A549 (cell line): ENCODE measurements at regions not wholly inside any gene's neighbourhood (a gene's known extent, or its start where the extent isn't known, plus 50 kb on each side); places are given as distances from the start of the nearest gene placed in this dataset.

Experiments used
- ATAC-seq, 2 experiments: fragments of 200-7000 bp in 1 of 2; fragments of >200 bp in 1 of 2; cut with Nextera tagmentation in 1 of 2; cut with Tn5 transposase in 1 of 2; 3 replicates each; pipeline versions ENCODE4 v1.8.0 to v1.9.1; 2018 to 2020; ENCODE audit warnings: mild to moderate bottlenecking in 1 of 2, moderate library complexity in 1 of 2
- CTCF ChIA-PET: fragments of 300-600 bp; sonication (Branson Sonifier 250); formaldehyde crosslinking; extraction: SDS; loops from one replicate; lab custom pipeline; 2021; ENCODE audit warnings: antibody characterized with exemption, inconsistent platforms; lab: Yijun Ruan, JAX
- POLR2A ChIA-PET: fragments of 350-600 bp; formaldehyde crosslinking; extraction: SDS; loops from one replicate; lab custom pipeline; 2021; ENCODE audit warnings: antibody characterized with exemption, inconsistent platforms; lab: Yijun Ruan, JAX
- DNase-seq, 2 experiments: peaks; one replicate each; pipeline versions ENCODE4 v3.0.0 to v3.0.0-alpha.2; 2011 to 2016; ENCODE audit warnings: low read depth in 1 of 2, low spot score in 1 of 2
- FAIRE-seq: peaks from 2 replicates; lab custom pipeline; 2011; peaks lifted over from hg19 to GRCh38; lab: Jason Lieb, UNC
- H3K27ac ChIP-seq, 2 experiments: fragments of >200 bp; sonication (Bioruptor Twin); formaldehyde crosslinking; 3 replicates each; pipeline ENCODE4 v1.5.1; 2016 to 2017
- H3K4me1 ChIP-seq: fragments of >200 bp; sonication (Bioruptor Twin); formaldehyde crosslinking; 3 replicates; pipeline ENCODE4 v1.6.1; 2016
- H3K4me2 ChIP-seq: fragments of >200 bp; sonication (Bioruptor Twin); formaldehyde crosslinking; 3 replicates; pipeline ENCODE4 v1.6.1; 2016
- H3K4me3 ChIP-seq: fragments of >200 bp; sonication (Bioruptor Twin); formaldehyde crosslinking; 3 replicates; pipeline ENCODE4 v1.5.1; 2016
- H3K9me3 ChIP-seq: fragments of >200 bp; sonication (Bioruptor Twin); formaldehyde crosslinking; 3 replicates; pipeline ENCODE4 v1.6.1; 2016
- BHLHE40 ChIP-seq: IDR thresholded peaks from 2 replicates; pipeline ENCODE4 v1.6.1; 2012; ENCODE audit warnings: low read depth, low read length, inconsistent platforms
- CBX2 ChIP-seq: fragments of 200-600 bp; sonication (generic); IDR thresholded peaks from 2 replicates; pipeline ENCODE4 v1.6.1; 2016; ENCODE audit warnings: low read depth, mild to moderate bottlenecking, borderline replicate concordance
- CBX8 ChIP-seq: fragments of 200-600 bp; sonication (generic); IDR thresholded peaks from 2 replicates; pipeline ENCODE4 v1.6.1; 2016
- CEBPB ChIP-seq, 2 experiments: fragments of >200 bp in 1 of 2; sonication (Bioruptor Twin) in 1 of 2; formaldehyde crosslinking in 1 of 2; IDR thresholded peaks; 2 replicates each; pipeline ENCODE4 v1.6.1; 2012 to 2016
- CHD2 ChIP-seq: fragments of 150-350 bp; IDR thresholded peaks from 2 replicates; pipeline ENCODE4 v1.6.1; 2014; ENCODE audit warnings: low read length; ENCODE audit not compliant: partially characterized antibody
- CHD4 ChIP-seq: fragments of 200-600 bp; sonication (generic); IDR thresholded peaks from 2 replicates; pipeline ENCODE4 v1.6.1; 2016; ENCODE audit warnings: antibody characterized with exemption, mild to moderate bottlenecking, borderline replicate concordance
- EHF ChIP-seq: fragments of 250-450 bp; sonication (Bioruptor Pico); IDR thresholded peaks from 2 replicates; pipeline ENCODE4 v1.5.0; 2020; ENCODE audit warnings: mild to moderate bottlenecking
- ESRRA ChIP-seq: fragments of 150-350 bp; IDR thresholded peaks from 2 replicates; pipeline ENCODE4 v1.6.1; 2014; ENCODE audit warnings: mild to moderate bottlenecking, low read length, borderline replicate concordance
- FOSL2 ChIP-seq, 2 experiments: fragments of 450-650 bp in 1 of 2; fragments of >200 bp in 1 of 2; sonication (Bioruptor Twin) in 1 of 2; formaldehyde crosslinking; IDR thresholded peaks; 2 replicates each; pipeline versions ENCODE4 v1.5.0 to v1.6.1; 2016 to 2020; ENCODE audit warnings: mild to moderate bottlenecking in 1 of 2, moderate library complexity in 1 of 2
- GATA3 ChIP-seq: IDR thresholded peaks from 2 replicates; pipeline ENCODE4 v1.6.1; 2012; ENCODE audit warnings: borderline replicate concordance
- HDAC2 ChIP-seq: fragments of 200-600 bp; sonication (generic); IDR thresholded peaks from 2 replicates; pipeline ENCODE4 v1.6.1; 2016
- HES2 ChIP-seq: fragments of >200 bp; sonication (Bioruptor Twin); formaldehyde crosslinking; IDR thresholded peaks from 2 replicates; pipeline ENCODE4 v1.6.1; 2016
- HOXB13 ChIP-seq: fragments of 250-450 bp; sonication (Bioruptor Pico); IDR thresholded peaks from 2 replicates; pipeline ENCODE4 v1.5.0; 2020; ENCODE audit warnings: low read depth, mild to moderate bottlenecking, moderate library complexity
- JUN ChIP-seq, 2 experiments: fragments of >200 bp; sonication (Bioruptor Twin); formaldehyde crosslinking; IDR thresholded peaks; 2 replicates in 1 of 2; 3 replicates in 1 of 2; pipeline ENCODE4 v1.6.1; 2016 to 2017
- KDM1A ChIP-seq: fragments of 200-600 bp; sonication (generic); IDR thresholded peaks from 2 replicates; pipeline ENCODE4 v1.6.1; 2016; ENCODE audit warnings: low read depth, mild to moderate bottlenecking
- KDM5A ChIP-seq: fragments of 200-600 bp; sonication (generic); IDR thresholded peaks from 2 replicates; pipeline ENCODE4 v1.6.1; 2016; ENCODE audit warnings: antibody characterized with exemption, mild to moderate bottlenecking
- MAZ ChIP-seq: fragments of 150-350 bp; IDR thresholded peaks from 2 replicates; pipeline ENCODE4 v1.6.1; 2014; ENCODE audit warnings: antibody characterized with exemption, low read depth, low read length, borderline replicate concordance
- NFE2L2 ChIP-seq: fragments of 150-350 bp; conservative IDR thresholded peaks from 2 replicates; pipeline ENCODE4 v1.6.1; 2014; ENCODE audit warnings: low read length
- NPAS2 ChIP-seq: fragments of 250-450 bp; sonication (Bioruptor Pico); IDR thresholded peaks from 2 replicates; pipeline ENCODE4 v1.8.0; 2022; ENCODE audit warnings: mild to moderate bottlenecking, moderate library complexity, borderline replicate concordance
- NR3C1 ChIP-seq: fragments of >200 bp; sonication (Bioruptor Twin); formaldehyde crosslinking; IDR thresholded peaks from 3 replicates; pipeline ENCODE4 v1.6.1; 2017
- POLR2A ChIP-seq: IDR thresholded peaks from 2 replicates; pipeline ENCODE4 v1.6.1; 2012; ENCODE audit warnings: mild to moderate bottlenecking, low read length
- RARB ChIP-seq: fragments of 250-450 bp; sonication (Bioruptor Pico); IDR thresholded peaks from 2 replicates; pipeline ENCODE4 v1.8.0; 2021; ENCODE audit warnings: mild to moderate bottlenecking, moderate library complexity
- RCOR1 ChIP-seq: fragments of 150-350 bp; IDR thresholded peaks from 2 replicates; pipeline ENCODE4 v1.6.1; 2014; ENCODE audit warnings: antibody characterized with exemption, low read length, low read depth
- RFX5 ChIP-seq: fragments of 450-650 bp; IDR thresholded peaks from 2 replicates; pipeline ENCODE4 v1.7.1; 2014; ENCODE audit warnings: antibody characterized with exemption, mild to moderate bottlenecking, moderate library complexity
- SMC3 ChIP-seq: fragments of >200 bp; sonication (Bioruptor Twin); formaldehyde crosslinking; IDR thresholded peaks from 3 replicates; pipeline ENCODE4 v1.6.1; 2018; ENCODE audit warnings: inconsistent platforms
- SREBF2 ChIP-seq: fragments of 450-650 bp; IDR thresholded peaks from 2 replicates; pipeline ENCODE4 v1.6.1; 2014; ENCODE audit warnings: mild to moderate bottlenecking, moderate library complexity
- ZSCAN20 ChIP-seq: fragments of 250-450 bp; sonication (Bioruptor Pico); IDR thresholded peaks from 2 replicates; pipeline ENCODE4 v1.8.0; 2022; ENCODE audit warnings: mild to moderate bottlenecking, moderate library complexity
- WGBS: methylation state at CpG from one replicate; pipeline ENCODE4 v1.1.6; 2017; ENCODE audit errors: missing lambda C conversion rate; 5-methylcytosine and 5-hydroxymethylcytosine counted together
- TF ChIP-seq, protein P1 (sequence below): IDR thresholded peaks from 2 replicates; pipeline ENCODE4 v1.6.1; 2012
- TF ChIP-seq, protein P2 (sequence below): IDR thresholded peaks from 2 replicates; pipeline ENCODE4 v1.6.1; 2012; ENCODE audit warnings: low read depth, borderline replicate concordance
- TF ChIP-seq, protein P3 (sequence below): fragments of >200 bp; sonication (Bioruptor Twin); formaldehyde crosslinking; IDR thresholded peaks from 3 replicates; pipeline ENCODE4 v1.5.1; 2016

DNA sequence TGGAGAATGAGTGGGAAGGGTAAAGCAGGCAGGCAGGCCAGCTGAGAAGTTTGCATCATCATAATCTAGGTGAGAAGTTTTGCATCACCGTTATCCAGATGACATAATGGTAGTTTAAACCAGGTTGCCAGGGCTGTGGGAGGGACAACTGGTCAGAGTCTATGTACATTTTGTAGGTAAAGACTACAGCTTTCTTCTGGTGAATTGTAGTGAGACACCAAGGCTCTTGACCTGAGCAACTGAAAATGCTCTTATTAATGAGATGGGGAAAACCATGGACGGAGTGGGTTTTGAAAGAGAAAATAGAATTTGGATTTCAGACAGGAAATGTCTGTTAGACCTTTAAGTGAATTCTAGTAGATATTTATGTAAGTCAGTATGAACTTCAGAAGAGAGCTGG lies 76.0 kb upstream of the VEGFC start:
- H3K9me3 ChIP-seq, result 0 out of 3 replicates have a peak, but pooled peaks cover 3% of the 10 kb centered on the region
- no peaks in the 10 kb centered on the region for H3K4me1 ChIP-seq
- WGBS, result 96% methylated on average over 2 of the region's 2 CpGs
- no peak for FAIRE-seq
- TF ChIP-seq HES2 (no peak), RFX5 (no peak), NFE2L2 (no peak), EHF (no peak), NPAS2 (CRISPR knock-in tag) (no peak), NR3C1 (no peak), FOSL2 (IDR thresholded peaks at IDR 0.05) (no peak), FOSL2 (CRISPR knock-in tag; IDR thresholded peaks at IDR 0.05) (no peak), HDAC2 (no peak), ESRRA (no peak), CHD4 (no peak), KDM1A (no peak), RCOR1 (no peak), ZSCAN20 (CRISPR knock-in tag) (no peak), BHLHE40 (no peak), SMC3 (no peak)
- TF ChIP-seq, protein P1, sequence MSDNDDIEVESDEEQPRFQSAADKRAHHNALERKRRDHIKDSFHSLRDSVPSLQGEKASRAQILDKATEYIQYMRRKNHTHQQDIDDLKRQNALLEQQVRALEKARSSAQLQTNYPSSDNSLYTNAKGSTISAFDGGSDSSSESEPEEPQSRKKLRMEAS, result no peak
- TF ChIP-seq, protein P2, sequence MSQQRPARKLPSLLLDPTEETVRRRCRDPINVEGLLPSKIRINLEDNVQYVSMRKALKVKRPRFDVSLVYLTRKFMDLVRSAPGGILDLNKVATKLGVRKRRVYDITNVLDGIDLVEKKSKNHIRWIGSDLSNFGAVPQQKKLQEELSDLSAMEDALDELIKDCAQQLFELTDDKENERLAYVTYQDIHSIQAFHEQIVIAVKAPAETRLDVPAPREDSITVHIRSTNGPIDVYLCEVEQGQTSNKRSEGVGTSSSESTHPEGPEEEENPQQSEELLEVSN, result no peak
- ATAC-seq, result no peak
- CTCF ChIA-PET, result no interaction called here
- H3K27ac ChIP-seq, result no peak overlapping the region
- POLR2A ChIA-PET, result no interaction called here
- no peak for DNase-seq
- no peak overlapping the region for H3K4me2 ChIP-seq
- H3K4me3 ChIP-seq, result no peak overlapping the region

DNA sequence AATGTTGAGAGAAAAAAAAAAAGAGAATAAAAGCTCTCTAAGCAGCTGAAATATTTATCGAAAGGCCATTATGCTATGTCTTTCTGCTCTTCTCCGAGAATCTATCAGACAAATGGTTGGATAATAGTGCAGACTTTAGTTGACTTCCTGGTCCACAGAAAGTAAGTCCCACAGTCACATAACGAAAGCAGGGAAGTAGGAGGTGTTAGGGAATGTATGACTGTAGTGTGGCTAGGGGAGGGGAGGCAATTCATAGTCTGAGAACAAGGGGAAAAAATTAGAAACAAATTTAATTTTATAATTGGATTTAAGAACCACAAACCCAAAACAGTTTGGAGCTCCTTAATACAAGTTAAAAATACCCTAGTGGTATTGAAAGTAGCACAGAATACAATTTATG lies 79.7 kb upstream of the VEGFC start:
- Histone ChIP-seq H3K27ac (no peak overlapping the region), H3K4me2 (no peak overlapping the region), H3K4me3 (no peak overlapping the region), H3K4me1 (no peaks in the 10 kb centered on the region), H3K9me3 (0 out of 3 replicates have a peak, but pooled peaks cover 3% of the 10 kb centered on the region)
- POLR2A ChIA-PET, result no interaction called here
- TF ChIP-seq MAZ, result no peak
- no peak for TF ChIP-seq CEBPB (IDR thresholded peaks at IDR 0.05)
- no peak for TF ChIP-seq GATA3
- TF ChIP-seq KDM5A, result no peak
- TF ChIP-seq KDM1A, result no peak
- TF ChIP-seq EHF, result no peak
- no peak for TF ChIP-seq RCOR1
- TF ChIP-seq RARB (CRISPR knock-in tag), result no peak
- no peak for TF ChIP-seq POLR2A
- TF ChIP-seq HES2, result no peak
- TF ChIP-seq NPAS2 (CRISPR knock-in tag), result no peak
- TF ChIP-seq CHD2, result no peak
- FAIRE-seq, result no peak
- no peak for DNase-seq
- ATAC-seq, result no peak
- WGBS, result 89% methylated on average over 3 of the region's 3 CpGs
- CTCF ChIA-PET, result interaction anchor here (1.1 kb wide), 1 partner anchor 175 kb away, joined by 3 read pairs; no protein-coding TSS in a partner anchor

DNA sequence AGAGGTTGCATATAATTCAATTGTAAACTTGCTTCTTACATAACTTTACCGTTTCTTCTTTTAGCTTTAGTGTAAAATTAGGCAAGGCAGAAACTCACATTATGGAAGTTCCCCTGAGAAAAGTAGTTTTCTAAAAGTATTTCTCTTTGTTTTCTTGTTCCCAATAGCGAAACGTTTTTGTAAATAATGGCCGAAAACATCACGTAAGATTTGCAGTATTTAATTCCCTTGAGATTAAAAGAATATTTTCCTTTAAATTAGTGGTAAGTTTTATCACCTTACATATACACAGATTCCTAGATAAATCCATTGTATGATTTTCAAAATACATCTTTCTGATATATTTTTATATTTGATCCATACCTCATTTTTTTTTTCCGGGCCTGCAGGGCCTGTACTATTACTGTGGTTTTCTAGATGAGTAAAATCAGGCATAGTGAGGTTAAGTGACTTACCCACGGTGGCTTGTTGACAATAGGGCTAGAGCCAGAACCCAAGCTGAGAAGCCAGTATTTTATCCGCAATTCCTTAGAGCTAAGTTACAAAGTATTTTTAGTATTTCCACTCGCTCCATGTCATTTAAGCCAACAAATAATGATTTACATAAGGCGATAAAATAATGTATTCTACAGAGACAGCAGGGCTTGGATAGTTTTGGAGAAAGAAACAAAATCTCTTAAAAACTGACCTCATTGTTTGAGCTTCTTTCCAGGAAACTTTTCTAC lies 82.2 kb upstream of the VEGFC start:
- ATAC-seq, result no peak
- no peak for FAIRE-seq
- TF ChIP-seq HES2, result no peak
- no peak for TF ChIP-seq FOSL2 (IDR thresholded peaks at IDR 0.05)
- no peak for TF ChIP-seq FOSL2 (CRISPR knock-in tag; IDR thresholded peaks at IDR 0.05)
- TF ChIP-seq, protein P3, sequence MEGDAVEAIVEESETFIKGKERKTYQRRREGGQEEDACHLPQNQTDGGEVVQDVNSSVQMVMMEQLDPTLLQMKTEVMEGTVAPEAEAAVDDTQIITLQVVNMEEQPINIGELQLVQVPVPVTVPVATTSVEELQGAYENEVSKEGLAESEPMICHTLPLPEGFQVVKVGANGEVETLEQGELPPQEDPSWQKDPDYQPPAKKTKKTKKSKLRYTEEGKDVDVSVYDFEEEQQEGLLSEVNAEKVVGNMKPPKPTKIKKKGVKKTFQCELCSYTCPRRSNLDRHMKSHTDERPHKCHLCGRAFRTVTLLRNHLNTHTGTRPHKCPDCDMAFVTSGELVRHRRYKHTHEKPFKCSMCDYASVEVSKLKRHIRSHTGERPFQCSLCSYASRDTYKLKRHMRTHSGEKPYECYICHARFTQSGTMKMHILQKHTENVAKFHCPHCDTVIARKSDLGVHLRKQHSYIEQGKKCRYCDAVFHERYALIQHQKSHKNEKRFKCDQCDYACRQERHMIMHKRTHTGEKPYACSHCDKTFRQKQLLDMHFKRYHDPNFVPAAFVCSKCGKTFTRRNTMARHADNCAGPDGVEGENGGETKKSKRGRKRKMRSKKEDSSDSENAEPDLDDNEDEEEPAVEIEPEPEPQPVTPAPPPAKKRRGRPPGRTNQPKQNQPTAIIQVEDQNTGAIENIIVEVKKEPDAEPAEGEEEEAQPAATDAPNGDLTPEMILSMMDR, result no peak
- TF ChIP-seq SREBF2, result no peak
- TF ChIP-seq EHF, result no peak
- TF ChIP-seq MAZ, result no peak
- no peak for TF ChIP-seq KDM5A
- TF ChIP-seq HOXB13, result no peak
- no peak for TF ChIP-seq POLR2A
- no peak for TF ChIP-seq CBX8
- TF ChIP-seq JUN (IDR thresholded peaks at IDR 0.05), result no peak
- no peak for TF ChIP-seq CBX2
- TF ChIP-seq CEBPB (IDR thresholded peaks at IDR 0.05), result no peak

More for the DNA sequence above, 82.2 kb upstream of the VEGFC start:
- Histone ChIP-seq H3K4me3 (no peak overlapping the region), H3K4me2 (no peak overlapping the region), H3K27ac (no peak overlapping the region), H3K9me3 (0 out of 3 replicates have a peak, but pooled peaks cover 9% of the 10 kb centered on the region), H3K4me1 (no peaks in the 10 kb centered on the region)
- WGBS, result 88% methylated on average over 10 of the region's 10 CpGs
- CTCF ChIA-PET, result no interaction called here
- DNase-seq, result no peak
- POLR2A ChIA-PET, result no interaction called here
